ENCODE measurements at regions not wholly inside any gene's neighbourhood (a gene's known extent, or its start where the extent isn't known, plus 50 kb on each side); places are given as distances from the start of the nearest gene placed in this dataset.

DNA sequence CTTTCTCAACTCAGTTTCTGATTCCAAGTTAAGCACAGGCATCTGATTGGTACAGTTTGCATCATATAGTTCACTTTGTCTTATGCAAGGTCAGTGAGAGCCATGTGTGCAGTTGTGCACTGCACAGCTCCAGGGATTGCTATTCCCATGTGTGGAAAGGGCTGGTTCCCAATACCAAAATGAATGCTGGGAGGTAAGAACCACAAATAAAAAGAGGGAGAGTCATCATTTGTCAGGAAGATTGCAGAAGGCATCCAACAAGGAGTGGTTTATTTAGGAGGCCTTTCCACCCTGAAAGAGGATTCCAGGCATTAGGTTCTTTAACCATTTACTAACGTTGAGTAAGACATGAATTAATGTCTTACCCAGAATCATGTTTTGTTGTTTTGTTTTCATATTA lies 141.2 kb upstream of the ST6GAL2 start:
- no peak for DNase-seq
- no peak for TF ChIP-seq CTCF (IDR thresholded peaks at IDR 0.05)
- peaks cover 11% of the 10 kb centered on the region for H3K9me3 Mint-ChIP-seq
- H3K4me3 Mint-ChIP-seq, result no peak overlapping the region
- H3K27ac Mint-ChIP-seq, result no peak overlapping the region
- peaks cover 7% of the 10 kb centered on the region for H3K36me3 Mint-ChIP-seq (ENCODE audit: low read depth)
- H3K27me3 Mint-ChIP-seq (ENCODE audit: low read depth, poor library complexity), result no peaks in the 10 kb centered on the region
- peaks cover 18% of the 10 kb centered on the region for H3K4me1 Mint-ChIP-seq

DNA sequence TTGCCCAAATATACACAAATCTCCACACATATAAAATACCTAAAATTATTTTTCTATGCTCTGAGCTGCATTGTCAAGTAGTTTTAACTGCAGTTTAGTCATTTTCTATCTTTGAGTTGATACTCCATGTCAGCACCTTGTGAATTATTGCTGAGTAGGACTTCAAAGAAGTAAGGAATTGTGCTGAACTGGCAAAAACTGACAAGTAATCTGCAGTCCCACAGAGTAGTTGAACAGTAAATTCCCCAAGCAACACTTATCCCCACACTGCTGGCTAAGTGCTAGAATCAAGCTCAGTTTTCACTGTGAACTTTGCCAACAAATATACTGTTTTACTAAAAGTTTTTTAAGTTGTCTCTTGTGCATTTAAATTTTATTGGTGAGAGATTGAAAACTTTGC lies 141.8 kb upstream of the ST6GAL2 start:
- Mint-ChIP-seq H3K4me3 (no peak overlapping the region), H3K27me3 (ENCODE audit: low read depth, poor library complexity) (no peaks in the 10 kb centered on the region), H3K9me3 (peaks cover 11% of the 10 kb centered on the region), H3K27ac (no peak overlapping the region), H3K36me3 (ENCODE audit: low read depth) (peaks cover 7% of the 10 kb centered on the region), H3K4me1 (peaks cover 13% of the 10 kb centered on the region)
- DNase-seq, result no peak
- no peak for TF ChIP-seq CTCF (IDR thresholded peaks at IDR 0.05)

DNA sequence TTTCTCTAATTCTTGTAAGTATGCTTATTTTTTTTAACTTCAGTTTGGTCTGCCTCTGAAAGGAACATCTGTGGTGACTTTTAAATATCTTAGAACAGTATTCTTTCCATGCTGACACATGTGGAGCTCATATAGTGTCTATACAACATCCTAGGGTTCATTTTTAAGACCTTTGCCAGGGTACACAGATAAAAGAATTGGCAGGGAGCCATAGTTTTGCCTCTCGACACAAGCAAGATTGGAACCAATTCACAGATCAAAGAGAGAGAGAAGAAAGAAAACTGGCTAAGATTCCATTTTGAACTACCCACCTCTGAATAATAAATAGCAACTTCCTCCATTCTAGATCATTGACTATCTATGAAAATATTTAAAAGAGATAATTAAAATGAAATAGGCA lies 142.7 kb upstream of the ST6GAL2 start:
- no peaks in the 10 kb centered on the region for H3K27me3 Mint-ChIP-seq (ENCODE audit: low read depth, poor library complexity)
- no peak for TF ChIP-seq CTCF (IDR thresholded peaks at IDR 0.05)
- H3K4me1 Mint-ChIP-seq, result peaks cover 13% of the 10 kb centered on the region
- H3K4me3 Mint-ChIP-seq, result no peak overlapping the region
- peaks cover 7% of the 10 kb centered on the region for H3K36me3 Mint-ChIP-seq (ENCODE audit: low read depth)
- peaks cover 11% of the 10 kb centered on the region for H3K9me3 Mint-ChIP-seq
- no peak for DNase-seq
- no peak overlapping the region for H3K27ac Mint-ChIP-seq

DNA sequence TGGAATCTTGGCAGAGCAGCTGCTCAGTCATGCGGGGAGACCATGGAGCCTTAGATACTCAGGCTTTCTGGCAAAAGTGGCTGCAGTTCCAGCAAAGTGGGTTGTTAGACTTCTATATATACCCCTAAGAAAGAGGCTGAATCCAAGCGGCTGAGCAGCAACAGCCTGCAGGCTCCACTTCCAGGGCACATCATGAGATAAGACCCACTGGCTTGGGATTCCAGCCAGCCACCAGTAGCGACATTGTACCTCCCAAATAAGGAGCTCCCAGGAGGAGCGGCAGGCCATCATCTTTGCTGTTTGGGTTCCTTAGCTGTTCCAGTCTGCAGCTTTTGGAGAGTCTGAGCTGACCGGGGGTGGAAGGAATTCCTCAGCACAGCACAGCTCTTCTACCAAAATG lies 150.3 kb upstream of the ST6GAL2 start:
- no peak for DNase-seq
- no peak for TF ChIP-seq CTCF (IDR thresholded peaks at IDR 0.05)
- Mint-ChIP-seq H3K36me3 (ENCODE audit: low read depth) (peaks cover 11% of the 10 kb centered on the region), H3K4me3 (no peak overlapping the region), H3K9me3 (peaks cover 40% of the 10 kb centered on the region), H3K27me3 (ENCODE audit: low read depth, poor library complexity) (peaks cover 3% of the 10 kb centered on the region), H3K27ac (no peak overlapping the region), H3K4me1 (peaks cover 11% of the 10 kb centered on the region)

GRCh38 chr2:107062173-107062572 lies 176.2 kb upstream of the ST6GAL2 start:
- no peak for DNase-seq
- TF ChIP-seq CTCF (IDR thresholded peaks at IDR 0.05), result no peak
- Mint-ChIP-seq H3K36me3 (ENCODE audit: low read depth) (no peaks in the 10 kb centered on the region), H3K27ac (no peak overlapping the region), H3K9me3 (peaks cover 20% of the 10 kb centered on the region), H3K4me1 (peaks cover 62% of the 10 kb centered on the region), H3K27me3 (ENCODE audit: low read depth, poor library complexity) (peaks cover 3% of the 10 kb centered on the region), H3K4me3 (no peak overlapping the region)

- Mint-ChIP-seq H3K4me1 (peaks cover 67% of the 10 kb centered on the region), H3K4me3 (no peak overlapping the region), H3K27ac (no peak overlapping the region), H3K9me3 (peaks cover 20% of the 10 kb centered on the region), H3K36me3 (ENCODE audit: low read depth) (no peaks in the 10 kb centered on the region), H3K27me3 (ENCODE audit: low read depth, poor library complexity) (peaks cover 3% of the 10 kb centered on the region)
- TF ChIP-seq CTCF (IDR thresholded peaks at IDR 0.05), result no peak
- DNase-seq, result no peak
These were observed 176.7 kb upstream of the ST6GAL2 start for GRCh38 chr2:107062599-107063220.

Measured in nephron progenitor cell (in vitro differentiated cells).